Activated CD4-positive, alpha-beta T cell treated with anti-CD3 and anti-CD28 coated beads, Interleukin-2, amount 10 ng/mL, durations not matched to agents 24 days and 14 days (primary cell): ENCODE measurements at regions not wholly inside any gene's neighbourhood (a gene's known extent, or its start where the extent isn't known, plus 50 kb on each side); places are given as distances from the start of the nearest gene placed in this dataset.
"Not testable (repeated sequence)": the region's sequence is repeated elsewhere in the genome, so short reads cannot be mapped to it uniquely, and the experiment has no call there.

Experiments used
- DNase-seq: peaks from one replicate; pipeline ENCODE4 v3.0.0; 2022
- H3K27ac Mint-ChIP-seq: one replicate; pipeline ENCODE4 v1.8.0; 2022; ENCODE audit warnings: mild to moderate bottlenecking, mixed read lengths
- H3K27me3 Mint-ChIP-seq: one replicate; pipeline ENCODE4 v1.8.0; 2022; ENCODE audit warnings: mixed read lengths
- H3K36me3 Mint-ChIP-seq: one replicate; pipeline ENCODE4 v1.8.0; 2022; ENCODE audit warnings: low read depth, mild to moderate bottlenecking, mixed read lengths
- H3K4me1 Mint-ChIP-seq: one replicate; pipeline ENCODE4 v1.8.0; 2021; ENCODE audit warnings: mixed read lengths
- H3K4me3 Mint-ChIP-seq: one replicate; pipeline ENCODE4 v1.8.0; 2022; ENCODE audit warnings: mild to moderate bottlenecking, moderate library complexity, mixed read lengths
- H3K9me3 Mint-ChIP-seq: one replicate; pipeline ENCODE4 v1.8.0; 2021; ENCODE audit warnings: mixed read lengths
- intact Hi-C: fragments of 100-400 bp; cut with micrococcal nuclease; formaldehyde crosslinking; loops from one replicate; pipeline ENCODE4 v1.15.1; 2023

DNA sequence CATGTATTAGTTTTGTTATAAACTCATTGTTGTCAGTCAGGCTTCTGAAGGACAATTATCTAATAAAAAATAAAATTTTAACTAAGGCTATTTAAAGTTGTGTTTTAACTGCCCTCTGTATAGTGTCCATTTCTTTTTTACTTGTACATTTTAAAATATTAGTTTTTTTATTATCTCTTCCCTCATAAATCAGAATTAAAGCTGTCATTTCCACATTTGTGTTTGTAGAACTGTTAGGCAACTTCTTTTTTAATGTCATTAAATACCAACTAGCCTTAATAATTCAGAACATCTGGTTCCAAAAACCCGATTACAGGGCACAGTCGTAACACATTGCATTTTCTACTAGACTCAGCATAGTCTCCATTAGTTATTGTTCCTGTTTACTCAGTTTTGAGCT is 1749.0 kb upstream of the CELF4 start:
- H3K27ac Mint-ChIP-seq, result no peak overlapping the region
- H3K4me3 Mint-ChIP-seq, result no peak overlapping the region
- intact Hi-C loops, result no loop called here
- no peak for DNase-seq
- H3K4me1 Mint-ChIP-seq, result no peaks in the 10 kb centered on the region
- peaks cover 3% of the 10 kb centered on the region for H3K9me3 Mint-ChIP-seq
- no peaks in the 10 kb centered on the region for H3K27me3 Mint-ChIP-seq
- H3K36me3 Mint-ChIP-seq, result no peaks in the 10 kb centered on the region

DNA sequence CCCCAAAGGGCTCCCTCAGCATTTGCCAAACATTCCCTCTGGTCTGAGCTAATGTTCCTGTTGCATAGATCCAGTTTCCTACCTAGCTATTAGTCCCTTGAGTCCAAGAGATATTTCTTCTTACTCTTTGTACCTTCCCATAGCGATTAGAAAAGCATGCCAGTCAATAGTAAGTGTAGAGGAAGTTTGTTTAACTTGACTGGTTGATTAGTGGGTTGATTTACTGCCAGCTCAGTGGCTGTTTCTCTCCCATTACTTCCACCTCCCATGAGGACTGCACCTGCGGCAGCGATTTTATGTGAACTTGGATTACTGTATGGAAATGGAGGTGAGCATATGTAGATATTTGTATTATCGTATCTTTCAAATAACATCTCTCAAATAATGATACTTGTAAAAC is 1748.4 kb upstream of the CELF4 start:
- H3K27me3 Mint-ChIP-seq, result no peaks in the 10 kb centered on the region
- H3K9me3 Mint-ChIP-seq, result peaks cover 3% of the 10 kb centered on the region
- no peak overlapping the region for H3K27ac Mint-ChIP-seq
- no peak overlapping the region for H3K4me3 Mint-ChIP-seq
- H3K4me1 Mint-ChIP-seq, result no peaks in the 10 kb centered on the region
- no peak for DNase-seq
- intact Hi-C loops, result no loop called here
- no peaks in the 10 kb centered on the region for H3K36me3 Mint-ChIP-seq

DNA sequence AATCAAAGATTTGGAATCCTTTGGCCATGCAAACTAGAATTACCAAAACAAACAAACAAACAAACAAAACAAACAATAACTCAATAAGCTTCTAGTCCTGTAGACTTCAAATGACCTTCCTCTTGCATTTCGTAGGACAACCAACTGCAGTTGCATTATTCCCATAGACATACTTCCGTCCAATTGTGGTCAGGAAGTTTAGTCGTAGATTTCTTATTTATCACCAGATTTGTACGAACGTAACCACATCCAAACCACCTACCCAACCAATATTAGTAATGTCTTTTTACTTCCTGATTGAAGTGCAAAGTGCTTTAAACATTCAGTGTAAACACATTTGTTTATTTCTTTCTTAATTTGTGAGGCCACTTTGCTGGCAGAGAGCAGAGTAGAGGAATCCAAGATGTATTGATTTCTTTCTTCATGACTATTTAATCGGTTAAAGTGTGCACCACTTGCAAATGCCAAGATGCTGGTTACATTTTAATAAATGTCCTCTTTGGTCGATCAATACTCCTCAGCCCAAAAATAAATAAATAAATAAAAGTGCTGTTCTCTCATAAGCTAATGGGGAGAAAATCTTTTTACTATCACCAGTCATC is 1745.6 kb upstream of the CELF4 start:
- intact Hi-C loops, result no loop called here
- no peaks in the 10 kb centered on the region for H3K36me3 Mint-ChIP-seq
- DNase-seq, result no peak
- no peaks in the 10 kb centered on the region for H3K4me1 Mint-ChIP-seq
- H3K27ac Mint-ChIP-seq, result no peak overlapping the region
- H3K4me3 Mint-ChIP-seq, result no peak overlapping the region
- H3K9me3 Mint-ChIP-seq, result peaks cover 3% of the 10 kb centered on the region
- H3K27me3 Mint-ChIP-seq, result no peaks in the 10 kb centered on the region

DNA sequence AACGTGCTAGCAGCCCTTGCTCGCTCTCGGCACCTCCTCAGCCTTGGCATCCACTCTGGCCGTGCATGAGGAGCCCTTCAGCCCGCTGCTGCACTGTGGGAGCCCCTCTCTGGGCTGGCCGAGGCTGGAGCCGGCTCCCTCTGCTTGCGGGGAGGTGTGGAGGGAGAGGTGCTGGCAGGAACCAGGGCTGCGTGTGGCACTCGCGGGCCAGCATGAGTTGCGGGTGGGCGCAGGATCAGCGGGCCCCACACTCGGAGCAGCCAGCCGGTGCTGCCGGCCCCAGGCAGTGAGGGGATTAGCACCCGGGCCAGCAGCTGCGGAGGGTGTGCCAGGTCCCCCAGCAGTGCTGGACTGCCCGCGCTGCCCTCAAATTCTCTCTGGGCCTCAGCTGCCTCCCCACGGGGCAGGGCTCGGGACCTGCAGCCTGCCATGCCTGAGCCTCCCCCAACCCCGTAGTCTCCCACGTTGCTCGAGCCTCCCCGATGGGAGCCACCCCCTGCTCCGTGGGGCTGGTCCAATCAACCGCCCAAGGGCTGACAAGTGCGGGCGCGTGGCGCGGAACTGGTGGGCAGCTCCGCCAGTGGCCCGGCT is 1743.4 kb upstream of the CELF4 start:
- H3K4me3 Mint-ChIP-seq, intact Hi-C loops, H3K9me3 Mint-ChIP-seq, H3K27ac Mint-ChIP-seq, DNase-seq, H3K27me3 Mint-ChIP-seq, H3K36me3 Mint-ChIP-seq, H3K4me1 Mint-ChIP-seq: not testable (repeated sequence)

- peaks cover 3% of the 10 kb centered on the region for H3K9me3 Mint-ChIP-seq
- no peaks in the 10 kb centered on the region for H3K36me3 Mint-ChIP-seq
- no peaks in the 10 kb centered on the region for H3K4me1 Mint-ChIP-seq
- H3K4me3 Mint-ChIP-seq, result no peak overlapping the region
- no peak overlapping the region for H3K27ac Mint-ChIP-seq
- intact Hi-C loops, result no loop called here
- no peaks in the 10 kb centered on the region for H3K27me3 Mint-ChIP-seq
- DNase-seq, result no peak
Measured at GRCh38 chr18:39305766-39306165, 1740.2 kb upstream of the CELF4 start.

GRCh38 chr18:39302481-39302880 is 1736.9 kb upstream of the CELF4 start:
- DNase-seq, result no peak
- Mint-ChIP-seq H3K36me3 (no peaks in the 10 kb centered on the region), H3K27me3 (no peaks in the 10 kb centered on the region), H3K9me3 (no peaks in the 10 kb centered on the region), H3K4me1 (no peaks in the 10 kb centered on the region), H3K27ac (no peak overlapping the region), H3K4me3 (no peak overlapping the region)
- intact Hi-C loops, result no loop called here

DNA sequence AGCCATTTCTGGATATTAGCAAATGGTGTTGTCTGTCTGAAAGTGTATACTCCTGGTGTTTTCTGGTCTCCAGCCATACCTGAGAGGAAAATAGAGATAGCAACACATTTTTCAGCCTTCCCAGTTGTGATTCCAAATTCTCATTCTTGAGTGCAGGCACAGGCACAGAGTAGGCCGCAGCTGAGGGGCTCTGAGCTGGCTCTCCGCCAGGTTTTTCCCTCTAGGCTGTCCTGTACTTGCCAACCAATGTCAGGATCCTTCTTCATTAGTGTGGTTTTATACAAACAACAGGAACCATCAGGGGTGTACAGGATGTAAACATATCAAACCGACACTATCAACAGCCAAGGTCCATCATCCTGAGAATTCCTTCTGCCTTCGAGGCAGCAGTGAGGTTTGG is 1733.6 kb upstream of the CELF4 start:
- no peaks in the 10 kb centered on the region for H3K4me1 Mint-ChIP-seq
- no peak overlapping the region for H3K4me3 Mint-ChIP-seq
- H3K9me3 Mint-ChIP-seq, result no peaks in the 10 kb centered on the region

GRCh38 chr18:39297225-39297624 is 1731.6 kb upstream of the CELF4 start:
- H3K36me3 Mint-ChIP-seq, result no peaks in the 10 kb centered on the region
- no peak overlapping the region for H3K4me3 Mint-ChIP-seq
- H3K27ac Mint-ChIP-seq, result no peak overlapping the region
- intact Hi-C loops, result no loop called here
- no peaks in the 10 kb centered on the region for H3K9me3 Mint-ChIP-seq
- no peaks in the 10 kb centered on the region for H3K4me1 Mint-ChIP-seq
- no peaks in the 10 kb centered on the region for H3K27me3 Mint-ChIP-seq
- no peak for DNase-seq

More for the DNA sequence above, 1733.6 kb upstream of the CELF4 start:
- Mint-ChIP-seq H3K27me3 (no peaks in the 10 kb centered on the region), H3K27ac (no peak overlapping the region), H3K36me3 (no peaks in the 10 kb centered on the region)
- intact Hi-C loops, result no loop called here
- DNase-seq, result no peak

DNA sequence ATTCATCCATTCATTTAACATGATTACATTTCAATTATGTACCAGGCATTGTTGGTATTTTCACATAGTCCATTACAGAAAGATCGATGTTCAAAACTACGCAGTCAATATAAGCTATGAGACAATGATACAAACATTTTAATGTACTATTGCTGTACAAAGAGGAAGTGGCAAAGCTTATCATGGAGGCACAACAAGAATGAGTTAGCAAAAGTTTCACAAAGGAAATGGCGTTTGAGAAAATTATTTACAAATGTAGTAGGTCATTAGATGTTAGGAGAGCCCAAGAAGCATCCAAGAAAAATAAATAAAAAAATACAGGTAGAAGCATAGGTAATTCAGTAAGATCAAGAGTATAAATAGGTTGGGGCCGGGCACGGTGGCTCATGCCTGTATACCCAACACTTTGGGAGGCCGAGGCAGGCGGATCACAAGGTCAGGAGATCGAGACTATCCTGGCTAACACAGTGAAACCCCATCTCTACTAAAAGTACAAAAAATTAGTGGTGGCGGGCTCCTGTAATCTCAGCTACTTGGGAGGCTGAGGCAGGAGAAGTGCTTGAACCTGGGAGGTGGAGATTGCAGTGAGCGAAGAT is 1730.8 kb upstream of the CELF4 start:
- intact Hi-C loops, result no loop called here
- Mint-ChIP-seq H3K27me3 (no peaks in the 10 kb centered on the region), H3K36me3 (no peaks in the 10 kb centered on the region)

DNA sequence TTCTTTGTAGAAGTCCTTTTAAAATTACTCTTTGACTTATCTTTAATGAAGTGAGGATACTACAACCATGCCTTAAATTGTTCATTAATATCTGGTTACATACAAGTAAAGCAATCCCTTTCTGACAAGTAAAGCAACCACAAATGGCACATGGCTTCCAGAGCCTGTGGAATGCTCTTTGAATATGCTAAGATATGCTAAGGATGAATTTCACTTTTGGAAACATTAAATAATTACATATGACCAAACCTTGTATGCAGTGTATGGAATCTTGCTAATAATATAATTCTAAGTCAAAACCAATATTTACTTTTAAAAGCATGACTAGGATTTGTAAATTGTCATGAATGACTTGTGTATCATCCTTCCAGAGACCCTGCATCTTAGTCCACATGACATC is 1711.2 kb upstream of the CELF4 start:
- Mint-ChIP-seq H3K36me3 (no peaks in the 10 kb centered on the region), H3K9me3 (no peaks in the 10 kb centered on the region), H3K27me3 (no peaks in the 10 kb centered on the region), H3K4me1 (no peaks in the 10 kb centered on the region), H3K4me3 (no peak overlapping the region), H3K27ac (no peak overlapping the region)
- no peak for DNase-seq
- intact Hi-C loops, result no loop called here

More for the DNA sequence above, 1730.8 kb upstream of the CELF4 start:
- Mint-ChIP-seq H3K4me3 (no peak overlapping the region), H3K9me3 (no peaks in the 10 kb centered on the region), H3K27ac (no peak overlapping the region), H3K4me1 (no peaks in the 10 kb centered on the region)
- DNase-seq, result no peak

- H3K36me3 Mint-ChIP-seq, result no peaks in the 10 kb centered on the region
- no peak overlapping the region for H3K4me3 Mint-ChIP-seq
- H3K9me3 Mint-ChIP-seq, result no peaks in the 10 kb centered on the region
- no peak for DNase-seq
- intact Hi-C loops, result no loop called here
- H3K27me3 Mint-ChIP-seq, result no peaks in the 10 kb centered on the region
- H3K27ac Mint-ChIP-seq, result no peak overlapping the region
- no peaks in the 10 kb centered on the region for H3K4me1 Mint-ChIP-seq
Measured at GRCh38 chr18:39274535-39274934, 1708.9 kb upstream of the CELF4 start.

- DNase-seq, result no peak
- Mint-ChIP-seq H3K36me3 (no peaks in the 10 kb centered on the region), H3K27ac (no peak overlapping the region), H3K4me3 (no peak overlapping the region), H3K27me3 (no peaks in the 10 kb centered on the region), H3K9me3 (no peaks in the 10 kb centered on the region), H3K4me1 (no peaks in the 10 kb centered on the region)
- intact Hi-C loops, result no loop called here
Measured at GRCh38 chr18:39272230-39272629, 1706.6 kb upstream of the CELF4 start.

DNA sequence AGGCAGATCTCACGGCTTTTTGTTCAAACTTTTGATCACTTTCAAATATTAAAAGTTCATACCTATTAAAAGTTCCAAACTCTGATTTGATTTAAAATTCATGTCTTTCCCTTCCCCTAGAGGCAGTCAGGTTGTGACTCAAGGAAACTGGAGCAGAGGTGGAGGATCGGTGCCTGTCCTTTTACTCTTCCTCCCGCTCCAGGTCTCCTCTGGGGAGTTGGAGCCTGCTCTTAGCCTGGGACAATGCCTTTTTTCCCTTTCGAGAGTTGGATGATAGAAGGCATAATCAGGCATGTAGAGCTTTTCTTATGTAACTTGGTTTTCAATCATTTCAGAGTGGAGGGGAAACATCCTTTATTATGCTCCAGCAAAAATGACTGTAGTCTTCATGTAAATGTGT is 1706.1 kb upstream of the CELF4 start:
- intact Hi-C loops, result no loop called here
- Mint-ChIP-seq H3K36me3 (no peaks in the 10 kb centered on the region), H3K9me3 (no peaks in the 10 kb centered on the region), H3K4me1 (no peaks in the 10 kb centered on the region), H3K27me3 (no peaks in the 10 kb centered on the region), H3K4me3 (no peak overlapping the region), H3K27ac (no peak overlapping the region)
- DNase-seq, result no peak

DNA sequence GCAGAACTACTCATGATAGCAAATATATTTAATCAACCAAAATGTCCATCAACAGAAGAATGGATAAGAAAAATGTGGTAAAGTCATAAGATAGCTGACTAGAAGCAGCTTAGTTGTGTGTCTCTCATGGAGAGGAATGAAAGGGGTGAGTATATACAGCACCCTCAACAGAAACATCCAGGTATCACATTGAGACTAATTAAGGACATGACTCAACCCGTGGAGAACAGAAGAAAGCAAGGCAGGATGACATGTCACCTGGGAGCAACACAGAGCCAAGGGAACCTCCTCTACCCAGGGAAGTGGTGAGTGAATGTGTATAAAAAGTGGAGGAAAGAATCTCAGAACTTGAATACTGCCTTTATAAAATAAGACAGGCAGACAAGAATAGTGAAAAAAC is 1695.0 kb upstream of the CELF4 start:
- DNase-seq, result no peak
- H3K27me3 Mint-ChIP-seq, result no peaks in the 10 kb centered on the region
- no peak overlapping the region for H3K4me3 Mint-ChIP-seq
- no peak overlapping the region for H3K27ac Mint-ChIP-seq
- intact Hi-C loops, result no loop called here
- no peaks in the 10 kb centered on the region for H3K4me1 Mint-ChIP-seq
- H3K9me3 Mint-ChIP-seq, result peaks cover 10% of the 10 kb centered on the region
- H3K36me3 Mint-ChIP-seq, result no peaks in the 10 kb centered on the region

DNA sequence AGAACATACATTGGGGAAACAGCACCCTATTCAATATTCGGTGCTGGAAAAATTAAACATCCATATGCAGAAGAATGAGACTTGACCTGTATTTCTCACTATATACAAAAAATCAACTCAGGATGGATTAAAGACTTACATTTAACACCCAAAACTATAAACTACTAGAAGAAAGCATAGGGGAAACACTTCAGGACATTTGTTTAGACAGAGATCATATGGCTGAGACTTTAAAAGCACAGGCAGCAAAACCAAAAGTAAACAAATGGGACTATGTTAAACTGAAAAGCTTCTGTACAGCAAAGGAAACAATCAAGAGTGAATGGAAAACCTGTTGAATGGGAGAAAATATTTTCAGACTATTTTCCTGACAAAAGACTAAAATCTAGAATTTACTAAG is 1694.1 kb upstream of the CELF4 start:
- H3K9me3 Mint-ChIP-seq, result peaks cover 10% of the 10 kb centered on the region
- no peaks in the 10 kb centered on the region for H3K4me1 Mint-ChIP-seq
- intact Hi-C loops, result no loop called here
- DNase-seq, result no peak
- no peak overlapping the region for H3K27ac Mint-ChIP-seq
- no peaks in the 10 kb centered on the region for H3K27me3 Mint-ChIP-seq
- H3K4me3 Mint-ChIP-seq, result no peak overlapping the region
- no peaks in the 10 kb centered on the region for H3K36me3 Mint-ChIP-seq
